ENCODE measurements at regions not wholly inside any gene's neighbourhood (a gene's known extent, or its start where the extent isn't known, plus 50 kb on each side); places are given as distances from the start of the nearest gene placed in this dataset.
"Not testable (repeated sequence)": the region's sequence is repeated elsewhere in the genome, so short reads cannot be mapped to it uniquely, and the experiment has no call there.

GRCh38 chr13:24931450-24932251, 164.3 kb upstream of the PABPC3 start:
- BruUV-seq (replicated peaks), result no TSS peak
- DNase-seq (ENCODE audit: low read depth, low spot score) (no peak), ATAC-seq (no peak)
- CTCF ChIA-PET, result no interaction called here
- Histone ChIP-seq H3K27me3 (ENCODE audit: control insufficient read depth, insufficient read depth, low read length) (peaks cover 8% of the 10 kb centered on the region), H3K27ac (ENCODE audit: low read length) (no peak overlapping the region), H3K9me3 (ENCODE audit: control insufficient read depth, insufficient read depth, low read depth, low read length) (no peaks in the 10 kb centered on the region), H3K36me3 (ENCODE audit: control insufficient read depth, insufficient read depth, low read length) (no peaks in the 10 kb centered on the region), H3K4me1 (ENCODE audit: control insufficient read depth, insufficient read depth, low read length) (no peaks in the 10 kb centered on the region), H3K4me3 (ENCODE audit: low read depth in 2 of 2, low read length in 2 of 2) (no peak overlapping the region)
- TF ChIP-seq POLR2AphosphoS5 (IDR thresholded peaks at IDR 0.05; ENCODE audit: low read depth, low read length), result no peak
- TF ChIP-seq, protein P1, sequence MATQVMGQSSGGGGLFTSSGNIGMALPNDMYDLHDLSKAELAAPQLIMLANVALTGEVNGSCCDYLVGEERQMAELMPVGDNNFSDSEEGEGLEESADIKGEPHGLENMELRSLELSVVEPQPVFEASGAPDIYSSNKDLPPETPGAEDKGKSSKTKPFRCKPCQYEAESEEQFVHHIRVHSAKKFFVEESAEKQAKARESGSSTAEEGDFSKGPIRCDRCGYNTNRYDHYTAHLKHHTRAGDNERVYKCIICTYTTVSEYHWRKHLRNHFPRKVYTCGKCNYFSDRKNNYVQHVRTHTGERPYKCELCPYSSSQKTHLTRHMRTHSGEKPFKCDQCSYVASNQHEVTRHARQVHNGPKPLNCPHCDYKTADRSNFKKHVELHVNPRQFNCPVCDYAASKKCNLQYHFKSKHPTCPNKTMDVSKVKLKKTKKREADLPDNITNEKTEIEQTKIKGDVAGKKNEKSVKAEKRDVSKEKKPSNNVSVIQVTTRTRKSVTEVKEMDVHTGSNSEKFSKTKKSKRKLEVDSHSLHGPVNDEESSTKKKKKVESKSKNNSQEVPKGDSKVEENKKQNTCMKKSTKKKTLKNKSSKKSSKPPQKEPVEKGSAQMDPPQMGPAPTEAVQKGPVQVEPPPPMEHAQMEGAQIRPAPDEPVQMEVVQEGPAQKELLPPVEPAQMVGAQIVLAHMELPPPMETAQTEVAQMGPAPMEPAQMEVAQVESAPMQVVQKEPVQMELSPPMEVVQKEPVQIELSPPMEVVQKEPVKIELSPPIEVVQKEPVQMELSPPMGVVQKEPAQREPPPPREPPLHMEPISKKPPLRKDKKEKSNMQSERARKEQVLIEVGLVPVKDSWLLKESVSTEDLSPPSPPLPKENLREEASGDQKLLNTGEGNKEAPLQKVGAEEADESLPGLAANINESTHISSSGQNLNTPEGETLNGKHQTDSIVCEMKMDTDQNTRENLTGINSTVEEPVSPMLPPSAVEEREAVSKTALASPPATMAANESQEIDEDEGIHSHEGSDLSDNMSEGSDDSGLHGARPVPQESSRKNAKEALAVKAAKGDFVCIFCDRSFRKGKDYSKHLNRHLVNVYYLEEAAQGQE (IDR thresholded peaks at IDR 0.05; ENCODE audit: insufficient read depth in 1 of 2, low read depth in 2 of 2, low read length in 1 of 2), result no peak
- no peak for TF ChIP-seq SIN3A (IDR thresholded peaks at IDR 0.05; ENCODE audit: borderline replicate concordance, insufficient read depth, low read depth, low read length)
- TF ChIP-seq TCF7L2 (IDR thresholded peaks at IDR 0.05; ENCODE audit: low read depth, low read length), result no peak
- TF ChIP-seq CTCF (IDR thresholded peaks at IDR 0.05), result no peak
- in situ Hi-C loops (cut with HindIII; ENCODE audit: low pct_unique_long_range_greater_than_20kb, low sequenced_read_pairs) (no loop called here), intact Hi-C loops (cut with micrococcal nuclease; ENCODE audit: unreplicated experiment) (no loop called here)
- POLR2A ChIA-PET, result no interaction called here

DNA sequence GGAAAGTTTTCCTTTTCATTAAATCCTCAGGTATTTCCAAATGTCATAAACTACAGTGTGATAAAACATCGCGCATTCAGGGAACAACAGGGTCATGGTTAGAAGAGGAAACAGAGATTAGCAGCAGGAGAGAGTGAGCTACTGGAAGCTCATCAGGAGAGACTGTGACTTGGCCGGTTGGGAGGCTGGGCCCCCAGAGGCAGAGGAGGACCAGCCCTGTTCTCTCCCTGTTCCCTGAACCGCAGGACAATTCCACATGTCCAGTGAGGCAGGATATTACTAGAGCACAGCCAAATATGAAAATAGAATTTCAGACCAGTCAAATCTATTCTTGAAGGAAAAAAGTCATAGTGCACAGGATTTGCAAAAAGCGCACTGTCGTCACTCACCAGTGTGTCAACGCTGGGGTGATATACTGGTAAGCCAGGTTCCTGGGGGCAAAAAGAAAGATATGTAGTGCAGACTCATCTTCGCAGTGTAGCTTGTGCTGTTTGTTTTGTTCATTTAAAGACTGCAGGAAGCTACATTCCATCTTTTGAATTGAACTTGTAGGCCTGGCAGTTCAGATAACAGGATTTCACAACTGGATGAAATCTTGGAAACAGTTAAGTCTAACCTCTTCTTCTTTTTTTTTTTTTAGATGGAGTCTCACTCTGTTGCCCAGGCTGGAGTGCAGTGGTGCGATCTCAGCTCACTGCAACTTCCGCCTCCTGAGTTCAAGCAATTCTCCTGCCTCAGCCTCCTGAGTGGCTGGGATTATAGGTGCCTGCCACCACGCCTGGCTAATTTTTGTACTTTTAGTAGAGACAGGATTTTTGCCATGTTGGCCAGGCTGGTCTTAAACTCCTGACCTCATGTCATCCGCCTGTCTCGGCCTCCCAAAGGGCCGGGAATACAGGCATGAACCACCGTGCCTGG, 162.6 kb upstream of the PABPC3 start:
- CTCF ChIA-PET; H3K4me1 ChIP-seq (ENCODE audit: control insufficient read depth, insufficient read depth, low read length); H3K9me3 ChIP-seq (ENCODE audit: control insufficient read depth, insufficient read depth, low read depth, low read length); ATAC-seq; DNase-seq (ENCODE audit: low read depth, low spot score); intact Hi-C loops (cut with micrococcal nuclease; ENCODE audit: unreplicated experiment); in situ Hi-C loops (cut with HindIII; ENCODE audit: low pct_unique_long_range_greater_than_20kb, low sequenced_read_pairs); BruUV-seq (replicated peaks); H3K36me3 ChIP-seq (ENCODE audit: control insufficient read depth, insufficient read depth, low read length); H3K27ac ChIP-seq (ENCODE audit: low read length); H3K4me3 ChIP-seq (ENCODE audit: low read depth in 2 of 2, low read length in 2 of 2); H3K27me3 ChIP-seq (ENCODE audit: control insufficient read depth, insufficient read depth, low read length); POLR2A ChIA-PET: not testable (repeated sequence)

DNA sequence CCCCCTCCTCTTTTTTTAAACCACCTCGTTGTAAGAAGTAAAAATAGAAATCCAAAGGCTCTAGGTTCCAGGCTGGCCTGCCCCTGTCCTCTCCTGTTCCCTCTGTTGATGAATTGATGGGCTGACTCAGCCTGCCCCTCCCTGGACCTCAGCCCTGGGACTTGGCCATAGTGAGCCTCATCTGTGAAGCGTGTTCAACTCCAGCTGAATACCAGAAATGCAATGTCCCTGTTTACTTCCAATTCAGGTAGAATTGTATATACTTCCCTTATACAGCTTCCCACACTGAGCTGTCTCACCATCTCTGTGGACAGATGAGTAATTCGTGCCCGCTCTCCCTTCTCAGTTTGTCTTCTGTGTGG, 161.9 kb upstream of the PABPC3 start:
- H3K4me3 ChIP-seq (ENCODE audit: low read depth in 2 of 2, low read length in 2 of 2); CTCF ChIA-PET; intact Hi-C loops (cut with micrococcal nuclease; ENCODE audit: unreplicated experiment); ATAC-seq; DNase-seq (ENCODE audit: low read depth, low spot score); H3K27ac ChIP-seq (ENCODE audit: low read length); H3K36me3 ChIP-seq (ENCODE audit: control insufficient read depth, insufficient read depth, low read length); H3K4me1 ChIP-seq (ENCODE audit: control insufficient read depth, insufficient read depth, low read length); H3K27me3 ChIP-seq (ENCODE audit: control insufficient read depth, insufficient read depth, low read length); H3K9me3 ChIP-seq (ENCODE audit: control insufficient read depth, insufficient read depth, low read depth, low read length); POLR2A ChIA-PET; in situ Hi-C loops (cut with HindIII; ENCODE audit: low pct_unique_long_range_greater_than_20kb, low sequenced_read_pairs); BruUV-seq (replicated peaks): not testable (repeated sequence)
